Mucosa of descending colon (tissue), 3 donors: ENCODE measurements at regions not wholly inside any gene's neighbourhood (a gene's known extent, or its start where the extent isn't known, plus 50 kb on each side); places are given as distances from the start of the nearest gene placed in this dataset.

ENCODE experiments used
- ATAC-seq: fragments of 200-7000 bp; cut with Tn5 transposase; one replicate; pipeline ENCODE4 v1.9.1; 2020; ENCODE audit warnings: mild to moderate bottlenecking, moderate library complexity
- DNase-seq, 3 donors: peaks; one replicate each; pipeline ENCODE4 v3.0.0-alpha.2; 2020
- H3K36me3 ChIP-seq: fragments of 200-600 bp; one replicate; pipeline ENCODE4 v1.8.0; 2021; ENCODE audit warnings: low read depth, mild to moderate bottlenecking
- H3K4me1 ChIP-seq: fragments of 200-600 bp; one replicate; pipeline ENCODE4 v1.8.0; 2021; ENCODE audit warnings: low read depth, mild to moderate bottlenecking
- H3K4me3 ChIP-seq: fragments of 200-600 bp; one replicate; pipeline ENCODE4 v1.8.0; 2021; ENCODE audit warnings: mild to moderate bottlenecking
- H3K9me3 ChIP-seq: fragments of 200-600 bp; one replicate; pipeline ENCODE4 v1.8.0; 2021; ENCODE audit warnings: mild to moderate bottlenecking
- CTCF ChIP-seq: fragments of 200-600 bp; IDR thresholded peaks from one replicate; pipeline ENCODE4 v1.8.0; 2022; ENCODE audit warnings: antibody characterized with exemption, mild to moderate bottlenecking
- intact Hi-C, 2 donors: fragments of 100-400 bp; cut with DNase I in 1 of 2; cut with micrococcal nuclease in 1 of 2; formaldehyde crosslinking; loops; one replicate each; pipeline versions ENCODE4 v1.11.0 to v1.11.1; 2022; cut with DNase I, micrococcal nuclease
- donor health status: DM: no; HTN: no; CAD: no; lungs with moderate emphysema.
- donor health status: DM: no; HTN: no; CAD: no.
- donor health status: DM: no; HTN: yes; CAD: no.

- no peak for ATAC-seq
Measured at GRCh38 chr6:14059791-14060436, 57.7 kb upstream of the CD83 start.

GRCh38 chr6:14060971-14061370 is 56.6 kb upstream of the CD83 start:
- DNase-seq (no peak), ATAC-seq (no peak)
- Histone ChIP-seq H3K4me3 (no peak overlapping the region), H3K9me3 (no peaks in the 10 kb centered on the region), H3K4me1 (no peaks in the 10 kb centered on the region), H3K36me3 (no peaks in the 10 kb centered on the region)
- intact Hi-C loops, result loop anchor here in 1 of 2 donors (10.0 kb wide), 1 partner anchor 156 kb away; no protein-coding TSS in a partner anchor
- TF ChIP-seq CTCF, result no peak

More at GRCh38 chr6:14059791-14060436, 57.7 kb upstream of the CD83 start:
- Histone ChIP-seq H3K4me3 (no peak overlapping the region), H3K36me3 (no peaks in the 10 kb centered on the region), H3K9me3 (no peaks in the 10 kb centered on the region), H3K4me1 (no peaks in the 10 kb centered on the region)
- no peak for TF ChIP-seq CTCF
- intact Hi-C loops, result loop anchor here in 1 of 2 donors (10.0 kb wide), 1 partner anchor 155 kb away; no protein-coding TSS in a partner anchor
- peak in 2 of 3 donors; percentile 13 to 29 for DNase-seq

GRCh38 chr6:14061643-14062042 is 55.9 kb upstream of the CD83 start:
- Histone ChIP-seq H3K36me3 (no peaks in the 10 kb centered on the region), H3K9me3 (no peaks in the 10 kb centered on the region), H3K4me1 (no peaks in the 10 kb centered on the region), H3K4me3 (no peak overlapping the region)
- ATAC-seq, result no peak
- no peak for DNase-seq
- TF ChIP-seq CTCF, result no peak
- intact Hi-C loops, result loop anchor here in 1 of 2 donors (10.0 kb wide), 1 partner anchor 157 kb away; no protein-coding TSS in a partner anchor

- TF ChIP-seq CTCF, result no peak
- no peak for ATAC-seq
- DNase-seq, result no peak
- intact Hi-C loops, result loop anchor here in 1 of 2 donors (10.0 kb wide), 1 partner anchor 158 kb away; no protein-coding TSS in a partner anchor
- Histone ChIP-seq H3K36me3 (no peaks in the 10 kb centered on the region), H3K4me1 (no peaks in the 10 kb centered on the region), H3K9me3 (no peaks in the 10 kb centered on the region), H3K4me3 (no peak overlapping the region)
Measured at GRCh38 chr6:14062345-14063029, 55.1 kb upstream of the CD83 start.

- no peak for TF ChIP-seq CTCF
- Histone ChIP-seq H3K36me3 (no peaks in the 10 kb centered on the region), H3K9me3 (no peaks in the 10 kb centered on the region), H3K4me3 (no peak overlapping the region), H3K4me1 (no peaks in the 10 kb centered on the region)
- no peak for ATAC-seq
- intact Hi-C loops, result loop anchor here in 1 of 2 donors (10.0 kb wide), 1 partner anchor 159 kb away; no protein-coding TSS in a partner anchor
- DNase-seq, result no peak
Measured at GRCh38 chr6:14063756-14064155, 53.8 kb upstream of the CD83 start.
